GM12878 (cell line): ENCODE measurements at regions not wholly inside any gene's neighbourhood (a gene's known extent, or its start where the extent isn't known, plus 50 kb on each side); places are given as distances from the start of the nearest gene placed in this dataset.

Experiments used
- ASH2L ChIP-seq: fragments of 300-600, 200-600 bp; sonication (generic); IDR thresholded peaks from 2 replicates; pipeline ENCODE4 v1.6.1; 2017; ENCODE audit warnings: low read depth, mild to moderate bottlenecking, borderline replicate concordance
- CREM ChIP-seq: IDR thresholded peaks from 2 replicates; pipeline ENCODE4 v1.6.1; 2014; ENCODE audit warnings: antibody characterized with exemption, low read depth
- JUNB ChIP-seq: IDR thresholded peaks from 2 replicates; pipeline ENCODE4 v1.6.1; 2016; ENCODE audit warnings: antibody characterized with exemption, mild to moderate bottlenecking
- LARP7 ChIP-seq: fragments of 450-650 bp; IDR thresholded peaks from 2 replicates; pipeline ENCODE4 v1.6.1; 2017; ENCODE audit warnings: mild to moderate bottlenecking
- POLR2A ChIP-seq: IDR thresholded peaks from 2 replicates; pipeline ENCODE4 v1.6.1; 2011; ENCODE audit warnings: low read depth, mild to moderate bottlenecking, low read length
- POLR2AphosphoS5 ChIP-seq: IDR thresholded peaks from 2 replicates; pipeline ENCODE4 v1.6.1; 2011; ENCODE audit warnings: mild to moderate bottlenecking, low read length, inconsistent platforms
- SMAD1 ChIP-seq: fragments of 450-650 bp; IDR thresholded peaks from 2 replicates; pipeline ENCODE4 v1.6.1; 2018; ENCODE audit warnings: mild to moderate bottlenecking, low read depth; ENCODE audit not compliant: partially characterized antibody
- SMC3 ChIP-seq: IDR thresholded peaks from 2 replicates; pipeline ENCODE4 v1.6.1; 2011; ENCODE audit warnings: low read length, improper control_type of control experiment, borderline replicate concordance
- TARDBP ChIP-seq: IDR thresholded peaks from 2 replicates; pipeline ENCODE4 v1.6.1; 2016; ENCODE audit warnings: borderline replicate concordance

DNA sequence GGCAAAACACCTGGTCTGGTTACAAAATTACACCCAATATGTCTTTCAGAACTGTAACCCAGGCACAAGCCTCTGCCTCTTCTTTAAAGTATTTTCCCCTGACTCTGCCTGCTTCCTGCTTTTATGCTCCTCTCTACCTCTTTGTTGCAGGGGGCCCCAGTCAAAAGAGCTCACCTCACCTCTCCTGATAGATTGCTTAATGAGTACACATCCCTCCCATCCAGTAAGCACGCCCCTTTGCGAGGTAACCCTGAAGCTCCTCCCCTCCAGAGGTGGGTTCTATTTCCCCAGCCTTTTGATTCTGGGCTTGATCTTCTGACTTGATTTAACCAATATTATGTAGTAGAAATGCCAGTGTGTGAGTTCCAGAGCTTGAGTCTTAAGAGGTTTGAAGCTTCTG, 56.6 kb upstream of the EYA2 start:
- TF ChIP-seq LARP7 (no peak), POLR2A (no peak), JUNB (no peak), CREM (no peak), ASH2L (no peak), SMC3 (no peak), TARDBP (no peak), POLR2AphosphoS5 (no peak), SMAD1 (no peak)
